ENCODE measurements at regions not wholly inside any gene's neighbourhood (a gene's known extent, or its start where the extent isn't known, plus 50 kb on each side); places are given as distances from the start of the nearest gene placed in this dataset.

GRCh38 chr18:55878224-55878623, 290.2 kb upstream of the TCF4 start:
- DNase-seq (ENCODE audit: low spot score, unreplicated experiment): no peak
- Mint-ChIP-seq H3K27me3 (no peaks in the 10 kb centered on the region), H3K4me3 (ENCODE audit: low read depth) (no peak overlapping the region), H3K9me3 (ENCODE audit: low read depth) (no peaks in the 10 kb centered on the region), H3K4me1 (ENCODE audit: low read depth) (peaks cover 5% of the 10 kb centered on the region), H3K27ac (no peak overlapping the region), H3K36me3 (ENCODE audit: insufficient read depth) (no peaks in the 10 kb centered on the region)
- TF ChIP-seq CTCF (IDR thresholded peaks at IDR 0.05; ENCODE audit: unreplicated experiment): no peak

GRCh38 chr18:55877321-55877720, 289.3 kb upstream of the TCF4 start:
- Mint-ChIP-seq H3K36me3 (ENCODE audit: insufficient read depth) (no peaks in the 10 kb centered on the region), H3K27me3 (no peaks in the 10 kb centered on the region), H3K9me3 (ENCODE audit: low read depth) (no peaks in the 10 kb centered on the region), H3K4me3 (ENCODE audit: low read depth) (no peak overlapping the region), H3K4me1 (ENCODE audit: low read depth) (peaks cover 5% of the 10 kb centered on the region), H3K27ac (no peak overlapping the region)
- TF ChIP-seq CTCF (IDR thresholded peaks at IDR 0.05; ENCODE audit: unreplicated experiment): no peak
- DNase-seq (ENCODE audit: low spot score, unreplicated experiment): no peak

GRCh38 chr18:55876254-55876653, 288.3 kb upstream of the TCF4 start:
- Mint-ChIP-seq H3K27ac (no peak overlapping the region), H3K36me3 (ENCODE audit: insufficient read depth) (no peaks in the 10 kb centered on the region), H3K9me3 (ENCODE audit: low read depth) (no peaks in the 10 kb centered on the region), H3K4me3 (ENCODE audit: low read depth) (no peak overlapping the region), H3K4me1 (ENCODE audit: low read depth) (peaks cover 5% of the 10 kb centered on the region), H3K27me3 (no peaks in the 10 kb centered on the region)
- TF ChIP-seq CTCF (IDR thresholded peaks at IDR 0.05; ENCODE audit: unreplicated experiment): no peak
- no peak for DNase-seq (ENCODE audit: low spot score, unreplicated experiment)

GRCh38 chr18:55875371-55875901, 287.4 kb upstream of the TCF4 start:
- Mint-ChIP-seq H3K4me1 (ENCODE audit: low read depth) (peaks cover 5% of the 10 kb centered on the region), H3K9me3 (ENCODE audit: low read depth) (no peaks in the 10 kb centered on the region), H3K27ac (no peak overlapping the region), H3K4me3 (ENCODE audit: low read depth) (no peak overlapping the region), H3K27me3 (no peaks in the 10 kb centered on the region), H3K36me3 (ENCODE audit: insufficient read depth) (no peaks in the 10 kb centered on the region)
- TF ChIP-seq CTCF (IDR thresholded peaks at IDR 0.05; ENCODE audit: unreplicated experiment): no peak
- DNase-seq (ENCODE audit: low spot score, unreplicated experiment): no peak

GRCh38 chr18:55869556-55870501, 281.8 kb upstream of the TCF4 start:
- Mint-ChIP-seq H3K27me3 (no peaks in the 10 kb centered on the region), H3K27ac (no peak overlapping the region)

More at GRCh38 chr18:55869556-55870501, 281.8 kb upstream of the TCF4 start:
- TF ChIP-seq CTCF (IDR thresholded peaks at IDR 0.05; ENCODE audit: unreplicated experiment): no peak
- no peaks in the 10 kb centered on the region for H3K9me3 Mint-ChIP-seq (ENCODE audit: low read depth)
- H3K36me3 Mint-ChIP-seq (ENCODE audit: insufficient read depth): no peaks in the 10 kb centered on the region
- no peak for DNase-seq (ENCODE audit: low spot score, unreplicated experiment)
- H3K4me3 Mint-ChIP-seq (ENCODE audit: low read depth): no peak overlapping the region
- H3K4me1 Mint-ChIP-seq (ENCODE audit: low read depth): no peaks in the 10 kb centered on the region

Data from progenitor cell of endocrine pancreas (in vitro differentiated cells).